Renal cortical epithelial cell (primary cell): ENCODE measurements at regions not wholly inside any gene's neighbourhood (a gene's known extent, or its start where the extent isn't known, plus 50 kb on each side); places are given as distances from the start of the nearest gene placed in this dataset.
"Not testable (repeated sequence)": the region's sequence is repeated elsewhere in the genome, so short reads cannot be mapped to it uniquely, and the experiment has no call there.

Source experiments
- DNase-seq: peaks from one replicate; pipeline ENCODE4 v3.0.0-alpha.2; 2011; ENCODE audit warnings: low read depth

- DNase-seq: no peak
Observed at GRCh38 chr7:153628825-153629224, 423.4 kb upstream of the DPP6 start.

DNA sequence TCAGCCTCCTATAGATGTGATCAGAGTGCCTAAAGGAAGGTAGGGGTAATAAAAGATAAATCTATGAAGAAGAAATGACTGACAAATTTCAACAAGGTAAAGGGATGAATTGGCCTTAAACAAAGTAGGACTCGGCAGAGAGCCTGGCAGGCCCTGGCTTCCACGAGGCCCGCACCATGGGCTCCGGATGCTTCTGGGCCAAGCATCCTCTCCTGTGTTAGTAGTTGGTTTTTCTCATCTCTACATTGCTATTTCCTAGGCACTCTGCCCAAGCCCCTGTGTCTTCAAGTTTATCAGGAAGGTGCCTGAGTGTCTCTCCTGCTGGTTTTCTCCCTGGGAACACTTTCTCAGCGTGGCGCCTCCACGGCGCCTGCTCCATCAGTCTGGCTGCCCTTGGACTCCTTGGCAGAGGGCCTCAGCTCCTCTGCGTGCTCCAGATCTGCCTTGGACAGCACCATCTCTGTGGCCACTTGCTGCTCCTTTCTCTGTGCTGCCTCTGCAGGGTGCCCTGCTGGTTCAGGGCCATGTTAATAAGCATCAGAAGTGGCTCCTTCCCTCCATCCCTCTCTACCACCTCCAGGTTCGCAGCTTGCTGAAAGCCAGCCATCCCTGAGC, 413.3 kb upstream of the DPP6 start:
- DNase-seq: no peak

DNA sequence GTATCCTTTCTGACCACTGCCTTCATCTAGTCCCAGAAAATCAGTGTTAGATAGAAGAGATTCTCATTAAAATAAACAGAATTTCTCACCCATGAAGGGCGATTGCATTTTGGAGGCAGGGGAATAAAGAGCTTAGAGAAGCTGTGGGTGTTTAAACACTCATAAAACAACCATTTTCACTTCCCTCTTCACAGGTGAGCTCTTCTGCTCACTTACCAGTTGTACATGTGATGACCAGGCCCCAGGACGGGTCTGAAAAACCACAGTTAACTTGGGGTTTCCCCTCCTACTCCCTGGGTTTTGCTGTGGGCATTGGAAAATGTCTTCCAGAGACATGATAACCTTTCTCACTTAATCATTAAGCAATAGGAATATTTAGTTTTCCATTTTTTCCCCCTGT, 411.6 kb upstream of the DPP6 start:
- DNase-seq: no peak

DNA sequence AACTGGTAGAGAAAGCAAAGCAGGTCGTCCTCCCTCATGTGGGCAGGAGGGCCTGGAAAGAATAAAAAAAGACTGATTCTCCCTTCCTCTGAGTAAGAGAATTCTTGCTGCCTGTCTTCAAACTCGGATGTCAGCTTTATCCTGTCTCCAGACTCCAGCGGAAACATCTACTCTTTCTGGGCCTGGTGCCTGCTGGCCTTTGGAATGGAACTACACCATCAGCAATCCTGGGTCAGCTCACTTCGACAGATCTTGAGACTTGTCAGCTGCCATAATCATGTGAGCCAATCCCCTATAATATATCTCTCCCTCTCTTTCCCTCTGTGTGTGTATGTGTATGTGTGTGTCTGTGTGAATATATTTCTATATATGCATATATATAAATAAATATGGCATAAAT, 411.0 kb upstream of the DPP6 start:
- DNase-seq: no peak

- DNase-seq: no peak
Observed at GRCh38 chr7:153642989-153643388, 409.2 kb upstream of the DPP6 start.

- no peak for DNase-seq
Observed at GRCh38 chr7:153657182-153657800, 394.9 kb upstream of the DPP6 start.

DNA sequence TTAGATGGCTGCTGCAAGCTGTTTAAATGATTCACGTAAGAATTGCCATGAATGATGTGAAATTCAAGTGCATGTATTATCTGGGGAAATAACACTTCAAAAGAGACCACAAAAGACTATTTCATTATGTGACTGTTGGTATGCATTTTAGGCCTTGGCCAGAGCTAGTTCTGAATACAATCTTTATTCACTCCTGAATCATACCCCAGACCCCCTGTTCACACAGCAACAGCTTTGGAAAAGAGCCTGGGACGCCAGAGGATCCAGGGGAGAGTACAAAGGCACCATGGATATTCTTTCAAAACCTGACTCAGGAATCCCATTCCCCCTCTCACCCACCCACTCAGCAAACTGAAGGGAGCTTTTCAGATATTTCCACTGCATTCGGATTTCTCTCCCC, 377.1 kb upstream of the DPP6 start:
- no peak for DNase-seq

DNA sequence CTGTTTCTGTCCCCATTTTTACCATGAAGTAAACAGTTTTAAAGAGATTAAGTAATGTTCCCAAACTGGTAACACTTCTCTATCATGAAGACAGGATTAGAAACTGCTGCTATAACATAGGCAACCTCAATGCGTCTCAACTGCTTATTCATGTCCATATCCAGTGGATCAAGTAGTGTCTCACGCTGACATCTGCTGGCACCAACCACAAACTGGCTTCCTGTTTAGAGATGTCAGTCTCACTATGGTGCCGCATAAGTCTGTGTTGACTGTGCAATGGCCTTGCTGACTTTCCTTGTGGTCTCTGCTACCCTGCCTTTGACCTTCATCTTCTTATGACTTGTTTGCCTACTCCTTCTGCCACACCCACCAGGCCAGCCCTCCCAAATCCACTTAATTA, 369.6 kb upstream of the DPP6 start:
- DNase-seq: no peak

- DNase-seq: no peak
Observed at GRCh38 chr7:153696242-153696641, 356.0 kb upstream of the DPP6 start.

DNA sequence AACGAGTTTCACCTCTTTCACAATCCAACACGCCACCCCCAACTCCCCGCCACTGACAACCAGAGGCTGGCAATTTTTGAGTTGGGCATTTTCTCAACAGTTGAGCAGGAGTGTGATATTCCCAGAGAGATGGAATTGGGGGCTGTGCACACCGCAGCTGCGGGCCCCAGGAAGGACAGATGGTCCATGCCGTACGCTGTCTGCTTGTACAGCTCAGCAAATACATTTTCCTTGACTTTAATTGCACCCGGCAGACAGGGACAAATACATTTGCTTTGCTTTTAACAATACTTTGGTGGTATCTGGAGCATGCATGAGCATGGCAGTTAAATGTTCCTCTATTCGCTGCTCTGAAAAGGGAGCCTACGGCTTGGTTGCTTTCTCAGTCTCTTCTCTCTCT, 354.2 kb upstream of the DPP6 start:
- no peak for DNase-seq

DNA sequence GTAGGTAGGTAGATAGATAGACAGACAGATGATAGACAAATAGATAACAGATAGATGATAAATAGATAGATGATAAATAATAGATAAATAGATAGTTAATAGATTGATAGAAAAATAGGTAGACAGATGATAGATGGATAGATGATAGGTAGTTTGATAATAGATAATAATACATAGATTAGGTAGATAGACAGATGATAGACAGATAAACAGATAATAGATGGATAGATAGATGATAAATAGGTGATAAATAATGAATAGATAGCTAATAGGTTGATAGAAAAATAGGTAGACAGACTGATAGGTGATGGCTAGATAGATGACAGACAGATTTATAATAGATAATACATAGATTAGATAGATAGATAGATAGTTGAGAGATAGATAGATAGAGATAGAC, 350.5 kb upstream of the DPP6 start:
- no peak for DNase-seq

- DNase-seq: not testable (repeated sequence)
Observed at GRCh38 chr7:153723892-153724291, 328.3 kb upstream of the DPP6 start.

GRCh38 chr7:153731504-153731903, 320.7 kb upstream of the DPP6 start:
- DNase-seq: not testable (repeated sequence)

DNA sequence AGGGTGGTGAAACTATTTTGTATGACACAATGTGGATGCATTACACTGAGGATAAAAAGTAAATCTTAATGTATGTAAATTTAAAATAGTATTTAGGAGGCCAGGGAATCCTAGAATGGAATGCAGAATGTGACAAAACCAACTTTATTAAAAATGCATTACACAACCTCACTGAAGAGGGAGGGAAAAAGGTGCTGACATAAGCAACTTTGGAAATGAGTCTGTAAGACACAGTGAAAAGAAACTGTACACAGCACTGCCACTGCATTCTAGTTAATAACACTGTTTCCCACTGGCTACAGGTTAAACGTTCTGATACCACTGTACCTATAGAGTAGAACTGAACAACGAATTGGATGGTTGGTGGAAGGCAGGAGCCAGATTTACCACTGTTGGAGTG, 308.8 kb upstream of the DPP6 start:
- DNase-seq: not testable (repeated sequence)

GRCh38 chr7:153747969-153748368, 304.2 kb upstream of the DPP6 start:
- not testable (repeated sequence) for DNase-seq

DNA sequence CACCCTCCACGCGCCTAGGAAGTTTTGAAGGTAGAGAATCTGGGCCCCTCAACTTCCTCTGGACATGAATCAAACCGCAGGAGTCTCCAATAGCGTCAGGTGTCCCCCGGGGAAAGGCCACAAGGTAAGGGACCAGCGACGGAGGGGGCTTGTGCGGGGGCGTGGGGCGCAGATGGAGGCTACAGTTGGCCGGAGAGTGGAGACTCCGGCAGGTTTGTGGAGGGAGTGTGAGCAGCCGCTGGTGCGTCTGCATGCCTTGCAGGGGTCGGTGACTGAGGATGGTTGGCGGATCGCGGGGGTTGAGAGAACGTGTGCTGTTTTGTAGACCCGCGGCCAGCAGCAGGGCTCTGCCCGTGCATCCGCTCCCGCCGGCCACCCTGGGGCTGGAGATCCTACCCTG, 303.3 kb upstream of the DPP6 start:
- DNase-seq: not testable (repeated sequence)

GRCh38 chr7:153765869-153766268, 286.3 kb upstream of the DPP6 start:
- not testable (repeated sequence) for DNase-seq

- DNase-seq: peak; percentile 12
Observed at GRCh38 chr7:153766926-153767325, 285.3 kb upstream of the DPP6 start.

GRCh38 chr7:153772966-153773365, 279.2 kb upstream of the DPP6 start:
- DNase-seq: no peak

- DNase-seq: peak; percentile 30
Observed at GRCh38 chr7:153776940-153777339, 275.3 kb upstream of the DPP6 start.

DNA sequence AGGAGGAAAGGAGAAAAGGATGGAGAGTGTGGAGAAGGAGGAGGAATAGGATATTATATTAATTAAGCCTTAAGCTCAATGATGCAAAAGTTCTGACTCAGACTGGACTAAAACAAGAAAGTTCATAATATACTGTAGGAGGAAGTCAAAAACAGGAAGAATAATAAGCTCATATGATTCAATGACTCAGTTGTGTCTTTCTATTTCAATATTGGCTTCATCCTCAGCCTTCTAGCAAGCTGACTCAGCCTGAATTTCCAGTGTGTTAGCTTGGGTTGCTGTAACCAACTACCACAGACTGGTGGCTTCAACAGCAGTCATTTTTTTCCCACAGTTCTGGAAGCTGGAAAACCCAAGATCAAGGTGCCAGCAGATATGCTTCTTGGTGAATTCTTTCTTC, 254.8 kb upstream of the DPP6 start:
- peak; percentile 6 for DNase-seq

DNA sequence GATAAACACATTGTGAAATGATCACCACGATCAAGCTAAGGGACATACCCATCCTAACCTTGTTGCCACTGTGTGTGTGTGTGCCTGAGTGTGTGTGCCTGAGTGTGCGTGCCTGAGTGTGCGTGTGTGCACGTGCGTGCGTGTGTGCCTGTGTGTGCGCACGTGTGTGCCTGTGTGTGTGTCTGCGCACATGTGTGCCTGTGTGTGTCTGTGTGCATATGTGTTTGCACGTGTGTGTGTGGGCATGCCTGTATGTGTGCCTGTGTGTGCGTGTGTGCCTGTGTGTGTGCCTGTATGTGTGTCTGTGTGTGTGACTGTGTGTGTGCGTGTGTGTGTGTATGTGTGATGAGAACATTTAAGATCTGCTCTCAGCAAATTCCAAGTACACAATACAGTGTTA, 244.1 kb upstream of the DPP6 start:
- no peak for DNase-seq

- DNase-seq: no peak
Observed at GRCh38 chr7:153829525-153829924, 222.7 kb upstream of the DPP6 start.

GRCh38 chr7:153832160-153832559, 220.0 kb upstream of the DPP6 start:
- no peak for DNase-seq
